ENCODE measurements at regions not wholly inside any gene's neighbourhood (a gene's known extent, or its start where the extent isn't known, plus 50 kb on each side); places are given as distances from the start of the nearest gene placed in this dataset.
"Not testable (repeated sequence)": the region's sequence is repeated elsewhere in the genome, so short reads cannot be mapped to it uniquely, and the experiment has no call there.

- no peak for DNase-seq
These were observed 56.0 kb upstream of the LRPPRC start for GRCh38 chr2:44051593-44052347.

GRCh38 chr2:44052584-44052983 is 56.8 kb upstream of the LRPPRC start:
- DNase-seq = no peak

GRCh38 chr2:44053052-44053451 is 57.3 kb upstream of the LRPPRC start:
- DNase-seq = no peak

- no peak for DNase-seq
These were observed 57.7 kb upstream of the LRPPRC start for GRCh38 chr2:44053456-44053855.

- no peak for DNase-seq
These were observed 59.4 kb upstream of the LRPPRC start for GRCh38 chr2:44055229-44055628.

GRCh38 chr2:44055664-44056063 is 59.9 kb upstream of the LRPPRC start:
- DNase-seq = no peak

GRCh38 chr2:44056947-44057346 is 61.2 kb upstream of the LRPPRC start:
- DNase-seq = no peak

GRCh38 chr2:44060286-44060685 is 64.5 kb upstream of the LRPPRC start:
- not testable (repeated sequence) for DNase-seq

- no peak for DNase-seq
These were observed 65.2 kb upstream of the LRPPRC start for GRCh38 chr2:44060990-44061389.

GRCh38 chr2:44061469-44061868 is 65.7 kb upstream of the LRPPRC start:
- DNase-seq = no peak

- no peak for DNase-seq
These were observed 66.1 kb upstream of the LRPPRC start for GRCh38 chr2:44061876-44062275.

GRCh38 chr2:44063033-44063432 is 67.2 kb upstream of the LRPPRC start:
- DNase-seq = no peak

- DNase-seq = not testable (repeated sequence)
These were observed 68.5 kb upstream of the LRPPRC start for GRCh38 chr2:44064281-44064680.

GRCh38 chr2:44067012-44067790 is 71.4 kb upstream of the LRPPRC start:
- not testable (repeated sequence) for DNase-seq

GRCh38 chr2:44067791-44068181 is 72.0 kb upstream of the LRPPRC start:
- DNase-seq = not testable (repeated sequence)

- DNase-seq = no peak
These were observed 75.8 kb upstream of the LRPPRC start for GRCh38 chr2:44071454-44072046.

- not testable (repeated sequence) for DNase-seq
These were observed 77.9 kb upstream of the LRPPRC start for GRCh38 chr2:44073667-44074066.

GRCh38 chr2:44074795-44075194 is 79.0 kb upstream of the LRPPRC start:
- not testable (repeated sequence) for DNase-seq

GRCh38 chr2:44075541-44075940 is 79.8 kb upstream of the LRPPRC start:
- DNase-seq = no peak

GRCh38 chr2:44077942-44078511 is 82.2 kb upstream of the LRPPRC start:
- DNase-seq = no peak

- no peak for DNase-seq
These were observed 83.9 kb upstream of the LRPPRC start for GRCh38 chr2:44079686-44080085.

- no peak for DNase-seq
These were observed 85.6 kb upstream of the PPM1B start for GRCh38 chr2:44083054-44083453.

GRCh38 chr2:44084850-44085249 is 83.8 kb upstream of the PPM1B start:
- no peak for DNase-seq

GRCh38 chr2:44086629-44087028 is 82.0 kb upstream of the PPM1B start:
- no peak for DNase-seq
